NT2/D1 (cell line): ENCODE measurements at regions not wholly inside any gene's neighbourhood (a gene's known extent, or its start where the extent isn't known, plus 50 kb on each side); places are given as distances from the start of the nearest gene placed in this dataset.

Experiments used
- YY1 ChIP-seq: IDR thresholded peaks from 2 replicates; pipeline ENCODE4 v1.6.1; 2011; ENCODE audit not compliant: insufficient read length, insufficient read depth
- ZNF274 ChIP-seq: IDR thresholded peaks from 2 replicates; pipeline ENCODE4 v1.6.1; 2011; ENCODE audit warnings: mild to moderate bottlenecking, low read depth, low read length

- TF ChIP-seq ZNF274 (no peak), YY1 (no peak)
Observed at GRCh38 chr2:120562218-120563005, 173.3 kb upstream of the GLI2 start.
